SK-MEL-5 (cell line): ENCODE measurements at regions not wholly inside any gene's neighbourhood (a gene's known extent, or its start where the extent isn't known, plus 50 kb on each side); places are given as distances from the start of the nearest gene placed in this dataset.
A peak's percentile ranks its signal among the peaks of the same experiment; 100 is the strongest.
"Not testable (repeated sequence)": the region's sequence is repeated elsewhere in the genome, so short reads cannot be mapped to it uniquely, and the experiment has no call there.

ENCODE experiments used
- DNase-seq: peaks from one replicate; pipeline ENCODE4 v3.0.0-alpha.2; 2016; ENCODE audit warnings: low read depth, low spot score
- in situ Hi-C: cut with HindIII; loops from 2 replicates; pipeline ENCODE4 v1.10.0; 2016; ENCODE audit warnings: low sequenced_read_pairs, high pct_unique_total_duplicates, low pct_unique_long_range_greater_than_20kb

DNA sequence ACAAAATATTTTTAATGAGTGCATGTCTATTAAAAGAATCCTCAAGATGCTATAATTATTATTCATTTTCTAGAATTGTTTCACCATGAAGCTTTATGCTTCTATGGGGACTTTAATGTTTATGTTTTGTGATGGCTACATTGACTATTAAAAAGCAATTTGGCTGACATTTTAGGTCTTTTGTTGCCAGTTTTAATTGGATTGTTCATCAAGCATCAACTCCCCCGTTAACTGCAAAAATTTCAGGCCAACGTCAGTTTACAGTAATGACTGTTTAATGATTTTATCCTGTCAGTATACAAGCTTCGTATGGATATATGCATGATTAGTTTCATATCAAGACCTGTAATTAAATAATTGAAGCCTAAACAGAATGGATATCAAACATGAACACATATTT is 422.8 kb downstream of the SH2D1A start:
- in situ Hi-C loops, result no loop called here
- no peak for DNase-seq

- no peak for DNase-seq
- in situ Hi-C loops, result no loop called here
These were observed 424.9 kb downstream of the SH2D1A start for GRCh38 chrX:124771292-124771691.

- in situ Hi-C loops, DNase-seq: not testable (repeated sequence)
These were observed 441.9 kb downstream of the SH2D1A start for GRCh38 chrX:124788253-124788652.

DNA sequence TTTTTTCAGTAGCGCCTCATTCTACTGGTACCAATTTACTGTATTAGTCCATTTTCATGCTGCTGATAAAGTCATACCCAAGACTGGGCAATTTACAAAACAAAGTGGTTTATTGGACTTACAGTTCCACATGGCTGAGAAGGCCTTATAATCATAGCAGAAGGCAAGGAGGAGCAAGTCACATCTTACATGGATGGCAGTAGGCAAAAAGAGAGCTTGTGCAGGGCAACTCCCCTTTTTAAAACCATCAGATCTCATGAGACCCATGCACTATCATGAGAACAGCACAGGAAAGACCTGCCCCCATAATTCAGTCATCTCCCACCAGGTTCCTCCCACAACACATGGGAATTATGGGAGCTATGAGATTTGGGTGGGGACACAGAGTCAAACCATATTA is 443.5 kb downstream of the SH2D1A start:
- DNase-seq, in situ Hi-C loops: not testable (repeated sequence)

DNA sequence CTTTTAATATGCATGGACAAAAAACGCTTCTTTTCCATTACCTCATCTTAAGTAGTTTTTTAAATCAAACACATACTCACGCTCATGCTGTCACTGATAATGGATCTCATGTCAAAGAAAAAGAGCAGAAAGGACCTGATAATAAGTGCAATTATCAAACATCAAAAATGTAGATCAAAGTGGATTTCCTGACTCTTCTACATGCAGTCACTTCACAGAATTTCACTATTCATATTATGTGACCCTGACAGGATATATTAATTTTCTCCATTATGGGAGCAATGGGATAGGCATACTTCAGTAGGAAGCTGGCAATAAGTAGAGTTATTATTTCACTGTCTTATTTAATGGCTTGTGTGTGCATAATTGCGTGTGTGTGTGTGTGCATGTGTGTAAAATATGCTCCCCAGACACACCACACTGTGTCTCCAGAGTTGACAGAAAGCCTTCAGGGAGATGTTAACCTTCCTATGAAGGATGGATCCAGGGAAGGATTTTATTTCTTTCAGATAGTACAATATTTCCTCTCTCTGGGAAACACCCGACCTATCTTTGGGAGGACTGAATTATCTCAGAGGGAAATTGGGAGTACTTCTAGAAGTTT is 445.2 kb downstream of the SH2D1A start:
- no peak for DNase-seq
- in situ Hi-C loops, result no loop called here

DNA sequence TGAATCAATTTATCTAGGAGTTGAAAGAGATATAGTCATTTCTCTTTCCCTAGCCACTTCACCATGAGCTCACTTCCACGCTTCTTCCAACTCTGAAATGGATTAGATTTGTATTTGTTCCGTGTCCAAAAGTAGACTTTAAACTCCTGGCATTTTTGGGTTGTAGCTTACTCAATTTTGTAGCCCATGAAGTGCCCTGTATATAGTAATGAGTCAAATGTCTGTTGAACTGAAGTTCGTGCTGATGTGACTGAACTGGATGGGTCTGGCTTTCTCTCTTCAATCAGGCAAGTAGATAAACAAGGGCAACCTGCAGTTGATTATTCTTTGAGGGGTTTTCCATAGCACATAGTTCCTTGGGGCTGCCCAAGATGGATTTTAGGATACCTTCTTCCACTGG is 450.6 kb downstream of the SH2D1A start:
- DNase-seq, result no peak
- in situ Hi-C loops, result no loop called here

- in situ Hi-C loops, result no loop called here
- no peak for DNase-seq
These were observed 458.6 kb downstream of the SH2D1A start for GRCh38 chrX:124804962-124805361.

- in situ Hi-C loops, result no loop called here
- DNase-seq, result no peak
These were observed 459.1 kb downstream of the SH2D1A start for GRCh38 chrX:124805486-124805885.

- in situ Hi-C loops, result no loop called here
- no peak for DNase-seq
These were observed 467.7 kb downstream of the SH2D1A start for GRCh38 chrX:124814106-124814505.

DNA sequence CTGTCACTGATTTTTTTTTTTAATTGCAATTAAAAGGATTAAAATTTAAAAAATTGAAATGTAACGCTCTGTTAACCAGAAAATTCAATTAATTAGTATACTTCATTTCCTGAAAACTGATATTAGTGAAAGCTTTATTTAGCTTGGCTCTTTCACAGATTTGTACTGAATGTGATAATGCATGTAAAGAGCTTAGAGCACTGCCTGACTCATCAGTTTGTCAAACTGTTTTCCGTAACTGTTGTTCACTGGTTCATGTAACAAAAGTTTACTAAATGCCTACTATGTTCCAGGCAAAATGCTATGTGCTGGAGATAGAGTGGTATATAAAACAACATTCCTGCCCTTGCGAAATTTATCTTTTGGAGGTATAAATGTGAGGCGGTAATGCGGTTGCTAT is 471.7 kb downstream of the SH2D1A start:
- in situ Hi-C loops, result no loop called here
- no peak for DNase-seq

DNA sequence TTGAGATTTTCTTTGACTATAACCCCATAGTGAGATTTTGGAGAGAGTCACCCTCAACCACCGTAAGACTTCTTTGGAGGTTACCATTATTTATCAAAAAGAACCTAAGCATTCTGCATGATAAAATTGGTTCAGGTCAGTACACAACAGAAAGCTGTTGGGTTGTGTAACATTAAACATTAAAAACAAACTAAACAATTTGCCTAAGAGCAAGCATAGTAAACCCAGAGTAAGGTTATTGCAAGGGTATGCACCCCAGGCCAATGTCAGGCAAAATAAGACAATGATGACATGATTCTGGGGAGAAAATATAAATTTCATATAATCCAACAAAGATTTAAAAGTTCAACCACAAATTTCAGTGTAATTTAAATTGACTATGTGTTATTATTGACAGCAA is 472.4 kb downstream of the SH2D1A start:
- in situ Hi-C loops, result no loop called here
- no peak for DNase-seq

DNA sequence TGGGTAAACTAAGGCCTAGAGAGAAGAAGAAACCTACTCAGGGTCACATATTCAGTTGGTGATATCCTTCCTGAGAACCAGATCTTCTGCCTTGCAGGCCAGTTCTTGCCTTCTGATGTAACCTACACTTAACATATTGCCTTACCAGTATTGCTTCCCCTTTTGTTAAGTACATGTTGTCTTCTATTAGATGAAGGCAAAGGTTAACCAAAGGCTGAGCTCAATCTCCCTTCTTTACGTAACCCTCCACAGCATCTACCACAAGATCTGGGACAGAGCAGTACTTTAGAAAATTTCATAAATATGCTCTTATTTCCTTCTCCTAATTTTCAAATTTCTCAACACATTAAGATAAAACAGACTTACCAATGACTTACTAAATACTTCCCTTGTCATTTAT is 474.4 kb downstream of the SH2D1A start:
- DNase-seq, result no peak
- in situ Hi-C loops, result no loop called here

GRCh38 chrX:124827258-124827845 is 481.0 kb downstream of the SH2D1A start:
- in situ Hi-C loops, result no loop called here
- DNase-seq, result no peak

- in situ Hi-C loops, result no loop called here
- no peak for DNase-seq
These were observed 483.6 kb downstream of the SH2D1A start for GRCh38 chrX:124829930-124830329.

DNA sequence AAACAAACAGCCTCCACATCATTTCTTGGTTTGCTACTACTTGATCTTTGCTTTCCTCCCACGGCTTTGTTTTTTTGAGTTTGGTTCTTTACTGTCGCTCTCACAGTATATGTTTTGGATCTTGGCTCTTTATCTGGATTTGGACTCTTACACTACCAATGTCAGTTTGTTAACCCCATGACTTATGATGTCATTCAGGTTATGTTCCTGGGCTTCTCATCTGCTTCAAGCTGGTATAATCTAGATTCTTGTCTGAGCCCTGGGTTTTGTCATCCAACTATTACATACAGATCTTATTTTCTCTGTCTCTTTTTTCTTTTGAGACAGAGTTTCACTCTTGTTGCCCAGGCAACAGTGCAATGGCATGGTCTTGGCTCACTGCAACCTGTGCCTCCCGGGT is 482.9 kb upstream of the TEX13C start:
- in situ Hi-C loops, result no loop called here

GRCh38 chrX:124842205-124842604 is 477.5 kb upstream of the TEX13C start:
- in situ Hi-C loops, result no loop called here

More for the DNA sequence above, 482.9 kb upstream of the TEX13C start:
- DNase-seq, result no peak

DNA sequence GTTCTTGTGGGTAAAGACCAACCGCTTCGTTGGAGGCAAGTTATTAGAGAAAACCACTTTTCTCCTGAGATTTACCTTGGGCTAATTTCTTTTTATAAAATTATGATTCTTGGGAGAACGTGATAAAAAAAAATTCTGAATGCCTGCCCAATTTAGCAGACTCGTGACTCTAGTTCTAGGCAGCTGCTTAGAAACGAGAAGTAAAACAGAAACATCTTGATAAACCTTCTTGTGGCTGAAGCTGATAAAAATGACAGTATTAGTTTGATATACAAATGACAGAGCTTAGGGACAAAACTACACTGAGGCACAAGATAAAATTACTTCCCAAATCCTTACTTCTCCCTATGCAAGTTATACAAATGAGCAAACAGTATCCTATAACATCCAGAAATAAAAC is 458.9 kb upstream of the TEX13C start:
- DNase-seq, result no peak
- in situ Hi-C loops, result no loop called here

More at GRCh38 chrX:124842205-124842604, 477.5 kb upstream of the TEX13C start:
- no peak for DNase-seq

DNA sequence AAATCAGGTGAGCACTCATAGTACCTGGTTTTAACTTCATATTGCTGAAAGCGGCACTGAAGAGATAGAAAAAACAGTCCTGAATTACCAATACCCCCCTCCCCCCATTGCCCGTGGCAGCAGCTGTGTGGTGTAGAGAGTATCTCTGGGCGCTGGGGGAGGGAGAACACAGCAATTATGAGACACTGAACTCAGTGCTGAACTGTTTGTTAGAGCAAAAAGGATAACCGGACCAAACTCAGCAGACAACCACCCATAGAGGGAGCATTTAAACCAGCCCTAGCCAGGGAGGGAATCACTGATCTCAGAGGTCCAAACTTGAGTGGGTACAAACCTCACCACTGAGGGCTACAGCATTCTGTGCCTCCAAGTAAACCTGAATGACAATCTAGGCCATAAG is 457.4 kb upstream of the TEX13C start:
- in situ Hi-C loops, result no loop called here
- DNase-seq, result no peak

DNA sequence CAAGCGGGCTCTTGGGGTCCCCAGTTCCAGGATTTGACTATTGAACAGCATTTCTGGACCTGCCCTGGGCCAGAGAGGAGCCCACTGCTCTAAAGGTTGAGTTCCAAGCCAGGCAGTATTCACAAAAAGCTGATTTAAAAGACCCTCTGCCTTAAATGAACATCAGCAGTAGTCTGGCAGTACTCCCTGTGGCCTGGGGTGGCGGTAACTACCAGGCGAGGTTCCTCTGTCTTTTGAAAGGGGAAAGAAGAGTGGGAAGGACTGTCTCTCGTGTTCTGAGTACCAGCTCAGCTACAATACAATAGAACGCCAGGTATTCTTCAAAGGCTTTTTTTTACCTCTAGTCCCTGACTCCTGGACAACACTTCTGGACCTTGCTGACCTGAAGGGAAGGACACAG is 456.4 kb upstream of the TEX13C start:
- in situ Hi-C loops, result no loop called here
- DNase-seq, result peak; percentile 13

DNA sequence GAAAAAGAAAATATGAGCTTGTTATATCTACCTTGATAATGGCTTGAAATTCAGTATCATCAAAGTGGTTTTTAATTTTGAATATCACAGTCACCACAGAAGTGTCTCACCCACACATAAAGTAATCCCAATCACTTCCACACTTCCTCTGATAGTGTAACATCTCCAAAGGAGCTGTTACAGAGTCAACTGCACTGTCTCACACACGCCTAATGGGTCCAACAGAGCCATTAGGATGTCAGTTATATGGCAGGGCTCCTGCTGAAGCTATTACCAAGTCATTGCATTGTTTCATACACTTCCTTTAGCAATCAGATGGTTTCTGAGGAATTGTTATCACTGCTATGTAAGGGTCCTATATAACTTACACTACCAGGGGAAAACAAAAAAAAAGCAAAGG is 432.1 kb upstream of the TEX13C start:
- DNase-seq, result no peak
- in situ Hi-C loops, result no loop called here
